ENCODE measurements at regions not wholly inside any gene's neighbourhood (a gene's known extent, or its start where the extent isn't known, plus 50 kb on each side); places are given as distances from the start of the nearest gene placed in this dataset.

DNA sequence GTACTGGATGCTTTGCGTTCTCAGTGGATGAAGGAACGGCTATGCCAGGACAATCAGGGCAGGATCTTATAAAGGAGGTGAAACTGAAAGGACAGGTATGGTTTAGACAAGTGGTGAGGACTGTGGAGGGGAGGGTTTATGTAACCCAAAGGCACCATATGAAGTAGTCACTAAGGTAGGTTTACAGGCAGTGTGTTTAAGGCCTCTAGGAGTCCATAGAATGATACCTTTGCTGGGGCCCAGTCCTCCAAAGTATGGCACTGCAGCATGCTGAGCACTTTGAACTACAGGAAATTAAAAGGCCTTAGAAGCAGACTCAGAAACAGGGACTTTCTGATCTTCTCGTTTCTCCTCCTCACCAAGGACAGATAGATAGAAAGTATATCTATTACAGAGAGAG, 304.7 kb upstream of the USP25 start:
- H2BK5ac ChIP-seq (ENCODE audit: insufficient read length, low read length): no peak overlapping the region

More for the DNA sequence above, 304.7 kb upstream of the USP25 start:
- Histone ChIP-seq H2AFZ (ENCODE audit: low read length) (peak overlapping the region; percentile 48), H2AK5ac (ENCODE audit: insufficient read length, low read length) (peak overlapping the region; percentile 91), H2BK120ac (ENCODE audit: low read depth, low read length, poor library complexity, severe bottlenecking) (no peak overlapping the region), H4K5ac (ENCODE audit: insufficient read length, low read depth, low read length) (no peak overlapping the region), H3K14ac (ENCODE audit: insufficient read depth, low read length) (no peak overlapping the region), H2BK12ac (ENCODE audit: insufficient read length, low read depth, low read length) (peak overlapping the region; percentile 74), H3K27me3 (ENCODE audit: insufficient read depth, low read length) (no peaks in the 10 kb centered on the region), H4K20me1 (ENCODE audit: control insufficient read depth, insufficient read depth, insufficient read length) (no peaks in the 10 kb centered on the region), H3T11ph (ENCODE audit: low read length) (no peak overlapping the region), H2BK15ac (ENCODE audit: low read depth, low read length) (no peak overlapping the region), H3K79me2 (ENCODE audit: insufficient read depth, low read length) (no peaks in the 10 kb centered on the region), H3K4ac (ENCODE audit: low read depth, low read length) (no peak overlapping the region), H3K23me2 (ENCODE audit: insufficient read length, low read depth, low read length, poor library complexity, severe bottlenecking) (no peaks in the 10 kb centered on the region), H3K79me1 (ENCODE audit: insufficient read depth, low read depth, low read length, poor library complexity, severe bottlenecking) (no peaks in the 10 kb centered on the region), H2BK20ac (ENCODE audit: low read depth, low read length, poor library complexity, severe bottlenecking) (peak overlapping the region; percentile 90), H3K9ac (ENCODE audit: extremely low read depth, insufficient read length, low read length) (no peak overlapping the region), H3K56ac (ENCODE audit: insufficient read length, low read depth, low read length) (no peak overlapping the region), H3K27ac (ENCODE audit: insufficient read length, low read depth, low read length) (no peak overlapping the region), H4K8ac (replicated peaks; ENCODE audit: insufficient read length, low read depth, low read length) (no peak overlapping the region), H3K9me3 (ENCODE audit: control insufficient read depth, low read depth, low read length) (no peaks in the 10 kb centered on the region), H3K23ac (ENCODE audit: insufficient read length, low read depth, low read length) (no peak overlapping the region), H3K4me1 (ENCODE audit: insufficient read depth, low read length) (peaks cover 19% of the 10 kb centered on the region), H3K4me2 (ENCODE audit: insufficient read depth, insufficient read length, low read length) (no peak overlapping the region), H4K91ac (ENCODE audit: insufficient read length, low read depth, low read length) (no peak overlapping the region), H3K18ac (ENCODE audit: insufficient read length, low read depth, low read length) (no peak overlapping the region)
- WGBS (ENCODE audit: extremely low coverage, insufficient read length, low lambda C conversion rate): no CpG with 5 or more reads among the region's 3 CpGs
- Mint-ChIP-seq H3K4me1 (peaks cover 53 to 56% of the 10 kb centered on the region in 2 experiments), H3K9me3 (no peaks in the 10 kb centered on the region; a peak in 1 of 5 replicates), H3K36me3 (ENCODE audit: insufficient read depth in 1 of 3, low read depth in 3 of 3) (peaks cover 0 to 12% (median 0%) of the 10 kb centered on the region in 3 experiments; a peak in 4 of 7 replicates), H3K27me3 (ENCODE audit: low read depth) (peaks cover 2% of the 10 kb centered on the region), H3K27ac (peak overlapping the region; percentile 56 to 97 (median 95); a peak in 5 of 7 replicates), H3K4me3 (no peak overlapping the region)
- DNase-seq: no peak
- no peak for TF ChIP-seq CTCF (conservative IDR thresholded peaks at IDR 0.05)
